ENCODE measurements at regions not wholly inside any gene's neighbourhood (a gene's known extent, or its start where the extent isn't known, plus 50 kb on each side); places are given as distances from the start of the nearest gene placed in this dataset.

- no peak for DNase-seq
Measured at GRCh38 chr11:88448131-88448670, 110.7 kb upstream of the CTSC start.

GRCh38 chr11:88447281-88447680 lies 109.7 kb upstream of the CTSC start:
- no peak for DNase-seq

- no peak for DNase-seq
Measured at GRCh38 chr11:88439356-88439755, 101.8 kb upstream of the CTSC start.

- DNase-seq = no peak
Measured at GRCh38 chr11:88438721-88439120, 101.2 kb upstream of the CTSC start.

GRCh38 chr11:88435415-88435814 lies 97.9 kb upstream of the CTSC start:
- no peak for DNase-seq

GRCh38 chr11:88434333-88434976 lies 96.9 kb upstream of the CTSC start:
- no peak for DNase-seq

- DNase-seq = no peak
Measured at GRCh38 chr11:88433536-88434230, 96.1 kb upstream of the CTSC start.

- DNase-seq = no peak
Measured at GRCh38 chr11:88431675-88432341, 94.3 kb upstream of the CTSC start.

GRCh38 chr11:88428959-88429358 lies 91.4 kb upstream of the CTSC start:
- DNase-seq = no peak

- no peak for DNase-seq
Measured at GRCh38 chr11:88427719-88428118, 90.2 kb upstream of the CTSC start.

- no peak for DNase-seq
Measured at GRCh38 chr11:88424881-88425280, 87.3 kb upstream of the CTSC start.

- peak; percentile 48 for DNase-seq
Measured at GRCh38 chr11:88421530-88421929, 84.0 kb upstream of the CTSC start.

GRCh38 chr11:88420165-88420791 lies 82.7 kb upstream of the CTSC start:
- no peak for DNase-seq

GRCh38 chr11:88418508-88418907 lies 81.0 kb upstream of the CTSC start:
- DNase-seq = no peak

- DNase-seq = no peak
Measured at GRCh38 chr11:88415495-88415894, 78.0 kb upstream of the CTSC start.

- peak; percentile 5 for DNase-seq
Measured at GRCh38 chr11:88414981-88415413, 77.5 kb upstream of the CTSC start.

- peak; percentile 61 for DNase-seq
Measured at GRCh38 chr11:88414385-88414861, 76.9 kb upstream of the CTSC start.

GRCh38 chr11:88411265-88411664 lies 73.7 kb upstream of the CTSC start:
- DNase-seq = no peak

- DNase-seq = no peak
Measured at GRCh38 chr11:88410656-88411055, 73.1 kb upstream of the CTSC start.

- no peak for DNase-seq
Measured at GRCh38 chr11:88410056-88410455, 72.5 kb upstream of the CTSC start.

GRCh38 chr11:88406876-88407275 lies 69.3 kb upstream of the CTSC start:
- DNase-seq = no peak

GRCh38 chr11:88405853-88406252 lies 68.3 kb upstream of the CTSC start:
- no peak for DNase-seq

All from GDM1 (cell line).